B cell (primary cell): ENCODE measurements at regions not wholly inside any gene's neighbourhood (a gene's known extent, or its start where the extent isn't known, plus 50 kb on each side); places are given as distances from the start of the nearest gene placed in this dataset.

Experiments
- EZH2 ChIP-seq: IDR thresholded peaks from 2 replicates; pipeline ENCODE4 v1.6.1; 2012; ENCODE audit warnings: borderline replicate concordance, low read depth, mild to moderate bottlenecking, moderate library complexity, low read length; ENCODE audit not compliant: insufficient read depth, poor library complexity, severe bottlenecking
- TF ChIP-seq, protein P1 (sequence below): fragments of 200-600 bp; IDR thresholded peaks from one replicate; pipeline ENCODE4 v1.8.0; 2022; ENCODE audit warnings: antibody characterized with exemption, mild to moderate bottlenecking

DNA sequence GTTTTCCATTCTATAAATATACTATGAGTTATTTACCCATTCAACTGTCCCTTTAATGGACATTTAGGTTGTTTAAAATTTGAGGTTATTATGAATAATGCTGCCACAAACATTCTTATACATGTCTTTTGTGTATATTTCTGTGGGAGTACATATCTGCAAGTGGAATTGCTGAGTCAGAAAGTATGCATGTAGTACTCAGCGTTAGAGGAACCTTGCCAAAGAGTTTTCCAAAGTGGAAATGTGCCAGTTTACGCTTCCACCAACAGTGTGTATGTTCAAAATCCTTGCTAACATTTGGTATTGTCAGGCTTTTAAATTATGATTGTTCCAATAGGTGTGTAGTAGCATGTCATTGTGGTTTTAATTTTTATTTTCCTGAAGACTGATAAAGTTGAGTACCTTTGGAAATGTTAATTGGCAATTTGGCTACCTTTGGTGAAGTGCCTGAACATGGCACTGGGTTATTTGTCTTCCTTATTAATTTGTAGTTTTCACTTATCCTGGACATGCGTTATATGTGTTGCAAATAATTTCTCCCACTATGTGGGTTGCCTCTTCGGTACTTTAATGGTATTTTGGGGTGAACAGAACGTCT is 341.2 kb downstream of the CD83 start:
- TF ChIP-seq, protein P1, sequence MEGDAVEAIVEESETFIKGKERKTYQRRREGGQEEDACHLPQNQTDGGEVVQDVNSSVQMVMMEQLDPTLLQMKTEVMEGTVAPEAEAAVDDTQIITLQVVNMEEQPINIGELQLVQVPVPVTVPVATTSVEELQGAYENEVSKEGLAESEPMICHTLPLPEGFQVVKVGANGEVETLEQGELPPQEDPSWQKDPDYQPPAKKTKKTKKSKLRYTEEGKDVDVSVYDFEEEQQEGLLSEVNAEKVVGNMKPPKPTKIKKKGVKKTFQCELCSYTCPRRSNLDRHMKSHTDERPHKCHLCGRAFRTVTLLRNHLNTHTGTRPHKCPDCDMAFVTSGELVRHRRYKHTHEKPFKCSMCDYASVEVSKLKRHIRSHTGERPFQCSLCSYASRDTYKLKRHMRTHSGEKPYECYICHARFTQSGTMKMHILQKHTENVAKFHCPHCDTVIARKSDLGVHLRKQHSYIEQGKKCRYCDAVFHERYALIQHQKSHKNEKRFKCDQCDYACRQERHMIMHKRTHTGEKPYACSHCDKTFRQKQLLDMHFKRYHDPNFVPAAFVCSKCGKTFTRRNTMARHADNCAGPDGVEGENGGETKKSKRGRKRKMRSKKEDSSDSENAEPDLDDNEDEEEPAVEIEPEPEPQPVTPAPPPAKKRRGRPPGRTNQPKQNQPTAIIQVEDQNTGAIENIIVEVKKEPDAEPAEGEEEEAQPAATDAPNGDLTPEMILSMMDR, result no peak
- no peak for TF ChIP-seq EZH2
